ENCODE measurements at regions not wholly inside any gene's neighbourhood (a gene's known extent, or its start where the extent isn't known, plus 50 kb on each side); places are given as distances from the start of the nearest gene placed in this dataset.

GRCh38 chr5:109604758-109605157 is 85.0 kb upstream of the MAN2A1 start:
- Histone ChIP-seq H3K9ac (ENCODE audit: low read depth in 1 of 2, low read length in 2 of 2) (no peak overlapping the region), H3K9me3 (ENCODE audit: control insufficient read depth in 4 of 4, low read length in 3 of 4) (no peaks in the 10 kb centered on the region), H3K4me3 (ENCODE audit: low read depth in 1 of 3, low read length in 3 of 3) (no peak overlapping the region), H3K27ac (ENCODE audit: low read depth in 1 of 2, low read length in 2 of 2) (no peak overlapping the region), H3K27me3 (ENCODE audit: control insufficient read depth in 4 of 4, insufficient read depth in 4 of 4, low read length in 3 of 4) (no peaks in the 10 kb centered on the region), H3K36me3 (ENCODE audit: control insufficient read depth in 4 of 4, insufficient read depth in 3 of 4, low read depth in 1 of 4, low read length in 3 of 4) (no peaks in the 10 kb centered on the region), H3K4me1 (ENCODE audit: control insufficient read depth in 4 of 4, insufficient read depth in 4 of 4, low read length in 3 of 4) (no peaks in the 10 kb centered on the region)
- no peak for DNase-seq (ENCODE audit: low spot score)
- WGBS = 100% methylated on average over 1 of the region's 1 CpG
- TF ChIP-seq YY1 (IDR thresholded peaks at IDR 0.05) = no peak
- TF ChIP-seq TAF1 (conservative IDR thresholded peaks at IDR 0.05) = no peak
- TF ChIP-seq ZBTB33 (IDR thresholded peaks at IDR 0.05) = no peak
- no peak for TF ChIP-seq CTCF (IDR thresholded peaks at IDR 0.05; ENCODE audit: low read depth, low read length, missing input control)
- no peak for TF ChIP-seq RXRA (IDR thresholded peaks at IDR 0.05)
- no peak for TF ChIP-seq FOXA1 (IDR thresholded peaks at IDR 0.05)
- no peak for TF ChIP-seq MAX (IDR thresholded peaks at IDR 0.05)
- TF ChIP-seq GABPA (IDR thresholded peaks at IDR 0.05 in 1 of 2, conservative IDR thresholded peaks at IDR 0.05 in 1 of 2) = no peak
- TF ChIP-seq JUND (IDR thresholded peaks at IDR 0.05) = no peak
- no peak for TF ChIP-seq REST (IDR thresholded peaks at IDR 0.05)
- TF ChIP-seq HNF4G (IDR thresholded peaks at IDR 0.05) = no peak
- TF ChIP-seq RAD21 (IDR thresholded peaks at IDR 0.05) = no peak
- no peak for TF ChIP-seq EGR1 (IDR thresholded peaks at IDR 0.05; ENCODE audit: low read depth in 2 of 2)
- TF ChIP-seq ATF3 (IDR thresholded peaks at IDR 0.05) = no peak

GRCh38 chr5:109601736-109602135 is 88.0 kb upstream of the MAN2A1 start:
- Histone ChIP-seq H3K9ac (ENCODE audit: low read depth in 1 of 2, low read length in 2 of 2) (no peak overlapping the region), H3K9me3 (ENCODE audit: control insufficient read depth in 4 of 4, low read length in 3 of 4) (no peaks in the 10 kb centered on the region), H3K4me3 (ENCODE audit: low read depth in 1 of 3, low read length in 3 of 3) (no peak overlapping the region), H3K27me3 (ENCODE audit: control insufficient read depth in 4 of 4, insufficient read depth in 4 of 4, low read length in 3 of 4) (no peaks in the 10 kb centered on the region), H3K27ac (ENCODE audit: low read depth in 1 of 2, low read length in 2 of 2) (no peak overlapping the region), H3K4me1 (ENCODE audit: control insufficient read depth in 4 of 4, insufficient read depth in 4 of 4, low read length in 3 of 4) (peaks cover 0 to 9% (median 1%) of the 10 kb centered on the region in 4 donors), H3K36me3 (ENCODE audit: control insufficient read depth in 4 of 4, insufficient read depth in 3 of 4, low read depth in 1 of 4, low read length in 3 of 4) (no peaks in the 10 kb centered on the region)
- no peak for DNase-seq (ENCODE audit: low spot score)
- WGBS = 89% methylated on average over 3 of the region's 3 CpGs
- TF ChIP-seq RAD21 (IDR thresholded peaks at IDR 0.05) = no peak
- no peak for TF ChIP-seq REST (IDR thresholded peaks at IDR 0.05)
- no peak for TF ChIP-seq EGR1 (IDR thresholded peaks at IDR 0.05; ENCODE audit: low read depth in 2 of 2)
- TF ChIP-seq ZBTB33 (IDR thresholded peaks at IDR 0.05) = no peak
- no peak for TF ChIP-seq RXRA (IDR thresholded peaks at IDR 0.05)
- no peak for TF ChIP-seq GABPA (IDR thresholded peaks at IDR 0.05 in 1 of 2, conservative IDR thresholded peaks at IDR 0.05 in 1 of 2)
- no peak for TF ChIP-seq ATF3 (IDR thresholded peaks at IDR 0.05)
- TF ChIP-seq TAF1 (conservative IDR thresholded peaks at IDR 0.05) = no peak
- no peak for TF ChIP-seq JUND (IDR thresholded peaks at IDR 0.05)
- no peak for TF ChIP-seq SP1 (IDR thresholded peaks at IDR 0.05)
- no peak for TF ChIP-seq MAX (IDR thresholded peaks at IDR 0.05)
- no peak for TF ChIP-seq FOXA2 (IDR thresholded peaks at IDR 0.05)
- TF ChIP-seq YY1 (IDR thresholded peaks at IDR 0.05) = no peak
- no peak for TF ChIP-seq FOXA1 (IDR thresholded peaks at IDR 0.05)
- TF ChIP-seq NR2F2 (IDR thresholded peaks at IDR 0.05) = no peak
